Activated T-cell treated with anti-CD3 and anti-CD28 coated beads, Interleukin-2, amount 50 U/mL, for 72 hours (primary cell): ENCODE measurements at regions not wholly inside any gene's neighbourhood (a gene's known extent, or its start where the extent isn't known, plus 50 kb on each side); places are given as distances from the start of the nearest gene placed in this dataset.

ENCODE experiments used
- ATAC-seq, 2 donors: fragments of 150-1000 bp; cut with Tn5 transposase; replicated peaks in 1 of 2; 2 replicates each; pipeline ENCODE4 v1.10.0; 2021; ENCODE audit warnings: moderate library complexity in 2 of 2, mild to moderate bottlenecking in 1 of 2
- DNase-seq, 2 donors: peaks; one replicate each; pipeline ENCODE4 v3.0.0; 2021 to 2022; ENCODE audit warnings: mixed read lengths in 1 of 2
- H3K27ac Mint-ChIP-seq: one replicate; pipeline ENCODE4 v1.8.0; 2022; ENCODE audit warnings: mild to moderate bottlenecking, moderate library complexity, mixed read lengths
- H3K27me3 Mint-ChIP-seq: one replicate; pipeline ENCODE4 v1.8.0; 2022; ENCODE audit warnings: low read depth, mixed read lengths
- H3K36me3 Mint-ChIP-seq, 2 donors: one replicate each; pipeline ENCODE4 v1.8.0; 2022; ENCODE audit warnings: mixed read lengths in 2 of 2, mild to moderate bottlenecking in 1 of 2; ENCODE audit not compliant: insufficient read depth in 2 of 2
- H3K4me1 Mint-ChIP-seq: one replicate; pipeline ENCODE4 v1.8.0; 2022; ENCODE audit warnings: low read depth, mixed read lengths
- H3K4me3 Mint-ChIP-seq, 2 donors: one replicate each; pipeline ENCODE4 v1.8.0; 2022; ENCODE audit warnings: mild to moderate bottlenecking in 2 of 2, mixed read lengths in 2 of 2, moderate library complexity in 2 of 2
- H3K9me3 Mint-ChIP-seq, 2 donors: one replicate each; pipeline ENCODE4 v1.8.0; 2022; ENCODE audit warnings: mixed read lengths in 2 of 2

GRCh38 chr3:120502116-120502515 is 51.3 kb upstream of the FSTL1 start:
- H3K36me3 Mint-ChIP-seq, result no peaks in the 10 kb centered on the region
- H3K27me3 Mint-ChIP-seq, result peaks cover 23% of the 10 kb centered on the region

More at GRCh38 chr3:120502116-120502515, 51.3 kb upstream of the FSTL1 start:
- Mint-ChIP-seq H3K27ac (no peak overlapping the region), H3K4me1 (no peaks in the 10 kb centered on the region), H3K9me3 (no peaks in the 10 kb centered on the region), H3K4me3 (no peak overlapping the region)
- ATAC-seq (no peak), DNase-seq (no peak)
